ENCODE measurements at regions not wholly inside any gene's neighbourhood (a gene's known extent, or its start where the extent isn't known, plus 50 kb on each side); places are given as distances from the start of the nearest gene placed in this dataset.
A peak's percentile ranks its signal among the peaks of the same experiment; 100 is the strongest.

DNA sequence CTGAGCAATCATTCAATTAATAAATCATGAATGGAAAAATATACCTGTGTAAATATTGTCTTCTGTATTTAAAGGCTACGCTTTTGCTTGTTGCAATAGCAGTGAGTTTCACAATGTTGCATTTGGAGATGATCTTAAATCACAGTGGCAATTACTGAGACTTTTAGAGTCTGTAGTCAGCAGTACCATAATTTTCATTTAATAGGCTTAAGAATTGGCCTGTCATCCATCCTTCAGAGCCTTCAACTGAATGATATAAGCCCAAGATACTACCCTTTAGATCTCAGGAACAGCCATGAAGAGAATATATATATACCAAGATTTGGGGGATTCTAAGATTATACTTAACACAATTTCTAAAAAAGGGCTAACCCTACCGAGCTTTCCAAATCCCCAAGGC is 458.1 kb downstream of the GBE1 start:
- Histone ChIP-seq H3K9me3 (no peaks in the 10 kb centered on the region), H3K4me3 (no peak overlapping the region), H3K27me3 (no peaks in the 10 kb centered on the region), H3K27ac (no peak overlapping the region), H3K36me3 (no peaks in the 10 kb centered on the region), H3K4me1 (no peaks in the 10 kb centered on the region)
- DNase-seq: no peak
- TF ChIP-seq POLR2A (IDR thresholded peaks at IDR 0.05): no peak
- TF ChIP-seq, protein P1, sequence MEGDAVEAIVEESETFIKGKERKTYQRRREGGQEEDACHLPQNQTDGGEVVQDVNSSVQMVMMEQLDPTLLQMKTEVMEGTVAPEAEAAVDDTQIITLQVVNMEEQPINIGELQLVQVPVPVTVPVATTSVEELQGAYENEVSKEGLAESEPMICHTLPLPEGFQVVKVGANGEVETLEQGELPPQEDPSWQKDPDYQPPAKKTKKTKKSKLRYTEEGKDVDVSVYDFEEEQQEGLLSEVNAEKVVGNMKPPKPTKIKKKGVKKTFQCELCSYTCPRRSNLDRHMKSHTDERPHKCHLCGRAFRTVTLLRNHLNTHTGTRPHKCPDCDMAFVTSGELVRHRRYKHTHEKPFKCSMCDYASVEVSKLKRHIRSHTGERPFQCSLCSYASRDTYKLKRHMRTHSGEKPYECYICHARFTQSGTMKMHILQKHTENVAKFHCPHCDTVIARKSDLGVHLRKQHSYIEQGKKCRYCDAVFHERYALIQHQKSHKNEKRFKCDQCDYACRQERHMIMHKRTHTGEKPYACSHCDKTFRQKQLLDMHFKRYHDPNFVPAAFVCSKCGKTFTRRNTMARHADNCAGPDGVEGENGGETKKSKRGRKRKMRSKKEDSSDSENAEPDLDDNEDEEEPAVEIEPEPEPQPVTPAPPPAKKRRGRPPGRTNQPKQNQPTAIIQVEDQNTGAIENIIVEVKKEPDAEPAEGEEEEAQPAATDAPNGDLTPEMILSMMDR (IDR thresholded peaks at IDR 0.05): no peak
- 54 to 83% methylated on average over 2 of the region's 2 CpGs for WGBS, 2 donors
- intact Hi-C loops (cut with DNase I): no loop called here

DNA sequence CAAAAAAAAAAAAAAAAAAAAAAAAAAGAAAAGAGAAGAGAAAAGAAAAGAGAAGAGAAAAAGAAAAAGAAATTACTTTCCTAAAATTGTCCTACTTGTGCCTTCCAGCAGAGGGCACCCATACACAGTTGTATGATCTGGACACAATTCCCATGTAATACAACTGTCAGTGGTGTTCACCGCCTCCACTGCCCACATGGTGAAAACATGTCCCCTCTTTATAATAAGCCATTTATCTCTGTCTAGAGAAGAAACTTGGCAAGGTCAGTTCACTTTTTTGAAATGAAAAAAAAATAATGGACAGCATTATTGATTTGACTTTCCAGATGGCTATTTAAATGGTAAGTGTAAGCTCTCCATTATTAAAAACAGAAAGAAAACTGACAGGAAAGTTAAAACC is 459.4 kb downstream of the GBE1 start:
- intact Hi-C loops (cut with DNase I): no loop called here
- Histone ChIP-seq H3K27ac (no peak overlapping the region), H3K9me3 (no peaks in the 10 kb centered on the region), H3K36me3 (no peaks in the 10 kb centered on the region), H3K4me3 (no peak overlapping the region), H3K4me1 (no peaks in the 10 kb centered on the region), H3K27me3 (no peaks in the 10 kb centered on the region)
- 0 to 17% methylated on average over 1 of the region's 1 CpG for WGBS, 2 donors
- TF ChIP-seq POLR2A (IDR thresholded peaks at IDR 0.05): no peak
- TF ChIP-seq, protein P1 (IDR thresholded peaks at IDR 0.05): peak; percentile 16 to 58 (median 34)
- no peak for DNase-seq

DNA sequence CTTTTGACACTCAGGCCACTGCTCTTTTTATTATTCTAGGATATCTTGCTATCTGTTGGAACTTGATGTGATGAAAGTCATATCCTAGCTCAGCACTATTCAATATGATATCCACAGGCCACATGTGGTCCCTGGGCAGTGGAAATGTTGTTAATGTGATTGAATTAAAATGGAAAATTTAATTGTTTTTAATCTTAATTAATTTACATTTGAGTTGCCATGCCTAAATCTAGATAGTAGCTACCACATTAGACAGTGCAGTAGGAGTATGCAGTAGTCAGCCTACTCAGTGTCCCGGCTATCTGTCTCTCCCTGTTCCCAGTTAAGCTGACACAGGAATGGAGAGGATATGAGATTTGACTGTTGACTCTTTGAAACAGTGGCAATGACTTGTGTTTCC is 460.2 kb downstream of the GBE1 start:
- no peaks in the 10 kb centered on the region for H3K9me3 ChIP-seq
- no peak overlapping the region for H3K4me3 ChIP-seq
- no peaks in the 10 kb centered on the region for H3K27me3 ChIP-seq
- WGBS, 2 donors: 79 to 92% methylated on average over 1 of the region's 1 CpG
- no peaks in the 10 kb centered on the region for H3K4me1 ChIP-seq
- no peak for DNase-seq
- intact Hi-C loops (cut with DNase I): no loop called here
- TF ChIP-seq, protein P1 (IDR thresholded peaks at IDR 0.05): no peak
- no peak for TF ChIP-seq POLR2A (IDR thresholded peaks at IDR 0.05)
- no peak overlapping the region for H3K27ac ChIP-seq
- H3K36me3 ChIP-seq: no peaks in the 10 kb centered on the region

DNA sequence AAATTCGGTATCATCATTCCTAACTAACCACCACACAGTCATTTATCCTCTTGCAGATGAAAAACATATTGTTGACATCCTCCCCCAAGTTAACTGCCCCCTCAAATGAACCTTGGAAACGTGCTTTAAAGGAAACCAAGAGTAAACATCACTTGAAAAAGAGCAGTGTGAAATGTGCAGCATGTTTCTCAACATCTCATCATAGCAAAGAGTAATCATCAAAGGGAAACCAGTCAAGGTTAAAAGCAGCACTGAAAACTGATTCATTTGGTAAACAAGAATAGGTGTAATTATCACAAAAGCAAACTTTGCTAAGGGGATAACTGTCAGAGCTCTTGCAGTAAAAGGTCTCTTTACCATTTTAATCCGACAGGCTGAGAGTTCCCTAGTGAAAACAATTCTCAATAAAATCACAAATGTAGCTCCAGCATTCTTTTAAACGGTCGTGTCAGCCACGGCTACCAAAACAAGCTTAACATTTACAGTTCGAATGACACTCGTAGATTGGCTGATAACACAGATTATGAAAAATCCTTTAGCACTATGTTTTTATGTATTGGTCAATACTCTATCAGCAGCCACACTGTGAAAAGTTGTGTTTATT is 461.0 kb downstream of the GBE1 start:
- no peak overlapping the region for H3K4me3 ChIP-seq
- H3K9me3 ChIP-seq: no peaks in the 10 kb centered on the region
- intact Hi-C loops (cut with DNase I): no loop called here
- no peak overlapping the region for H3K27ac ChIP-seq
- no peaks in the 10 kb centered on the region for H3K27me3 ChIP-seq
- no peaks in the 10 kb centered on the region for H3K4me1 ChIP-seq
- DNase-seq: no peak
- no peak for TF ChIP-seq POLR2A (IDR thresholded peaks at IDR 0.05)
- TF ChIP-seq, protein P1 (IDR thresholded peaks at IDR 0.05): no peak
- WGBS, 2 donors: 41 to 43% methylated on average over 8 of the region's 8 CpGs
- no peaks in the 10 kb centered on the region for H3K36me3 ChIP-seq

DNA sequence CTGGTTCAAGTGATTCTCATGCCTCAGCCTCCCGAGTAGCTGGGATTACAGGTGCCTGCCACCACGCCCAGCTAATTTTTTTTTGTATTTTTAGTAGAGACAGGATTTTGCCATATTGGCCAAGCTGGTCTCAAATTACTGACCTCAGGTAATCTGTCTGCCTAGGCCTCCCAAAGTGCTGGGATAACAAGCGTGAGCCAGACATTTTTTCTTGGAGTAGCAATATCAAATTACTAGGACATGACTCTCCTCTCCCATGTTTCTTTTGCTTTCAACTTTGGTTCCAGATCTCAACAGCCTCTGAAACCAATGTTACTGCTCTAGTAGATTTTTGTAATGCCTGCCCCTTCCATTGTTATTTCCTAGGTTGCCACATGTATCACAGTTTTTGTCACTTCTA is 462.0 kb downstream of the GBE1 start:
- DNase-seq: no peak
- Histone ChIP-seq H3K9me3 (no peaks in the 10 kb centered on the region), H3K36me3 (no peaks in the 10 kb centered on the region), H3K4me1 (no peaks in the 10 kb centered on the region), H3K27me3 (no peaks in the 10 kb centered on the region), H3K27ac (no peak overlapping the region), H3K4me3 (no peak overlapping the region)
- intact Hi-C loops (cut with DNase I): no loop called here
- 60 to 73% methylated on average over 3 of the region's 3 CpGs for WGBS, 2 donors
- TF ChIP-seq, protein P1 (IDR thresholded peaks at IDR 0.05): no peak
- no peak for TF ChIP-seq POLR2A (IDR thresholded peaks at IDR 0.05)

Data from esophagus squamous epithelium (tissue), 5 donors.